Pancreas (tissue), 10 donors: ENCODE measurements at regions not wholly inside any gene's neighbourhood (a gene's known extent, or its start where the extent isn't known, plus 50 kb on each side); places are given as distances from the start of the nearest gene placed in this dataset.
"Not testable (repeated sequence)": the region's sequence is repeated elsewhere in the genome, so short reads cannot be mapped to it uniquely, and the experiment has no call there.

Source experiments
- ATAC-seq, 4 donors: fragments of 200-7000 bp; cut with Tn5 transposase; one replicate each; pipeline versions ENCODE4 v1.8.0 to v1.9.1; 2020; ENCODE audit warnings: mild to moderate bottlenecking in 4 of 4, moderate library complexity in 4 of 4
- DNase-seq, 6 donors: peaks; one replicate each; pipeline ENCODE4 v3.0.0-alpha.2; 2020
- FAIRE-seq: peaks from 2 replicates; lab custom pipeline; 2012; peaks lifted over from hg19 to GRCh38; lab: Jason Lieb, UNC
- H3K27ac ChIP-seq, 4 donors: fragments of 200-600 bp; sonication (generic); 1 replicate in 3 of 4; 2 replicates in 1 of 4; pipeline versions ENCODE4 v1.5.0 to v1.8.0; 2020
- H3K27me3 ChIP-seq, 4 donors: fragments of 200-600 bp; one replicate each; pipeline ENCODE4 v1.8.0; 2021
- H3K36me3 ChIP-seq, 3 donors: fragments of 200-600 bp; sonication (generic) in 1 of 3; one replicate each; pipeline versions ENCODE4 v1.5.0 to v1.8.0; 2020 to 2021
- H3K4me1 ChIP-seq, 3 donors: fragments of 200-600 bp; one replicate each; pipeline ENCODE4 v1.8.0; 2021
- H3K4me3 ChIP-seq, 4 donors: fragments of 200-600 bp; sonication (generic) in 2 of 4; one replicate each; pipeline versions ENCODE4 v1.5.0 to v1.8.0; 2020 to 2021
- H3K9me3 ChIP-seq, 4 donors: fragments of 200-600 bp; one replicate each; pipeline ENCODE4 v1.8.0; 2021
- WGBS, 2 donors: extraction: QIAGEN DNeasy Blood & Tissue Kit; methylation state at CpG; one replicate each; pipeline ENCODE4 v1.1.7; 2013; 5-methylcytosine and 5-hydroxymethylcytosine counted together
- intact Hi-C, 3 donors: fragments of 100-400 bp; cut with DNase I; formaldehyde crosslinking; loops; one replicate each; pipeline versions ENCODE4 v1.11.1 to v1.14.2; 2022
- TF ChIP-seq, protein P1 (sequence below), 4 donors: fragments of 200-600 bp; sonication (generic) in 3 of 4; IDR thresholded peaks; one replicate each; pipeline versions ENCODE4 v1.5.0 to v1.8.0; 2021; ENCODE audit warnings: antibody characterized with exemption in 4 of 4
- donor health status: healthy with polysubstance abuse.
- donor health status: DM: no; HTN: no; CAD: no; lungs with moderate emphysema.
- donor health status: DM: no; HTN: no; CAD: no.
- donor health status: control.
- donor health status: control.
- donor health status: Bipolar disorder and iron deficiency.
- donor health status: DM: yes; HTN: yes; CAD: no.
- donor health status: DM: no; HTN: no; CAD: no.
- donor health status: DM: no; HTN: no; CAD: no.
- donor health status: DM: yes; HTN: yes; CAD: no.

DNA sequence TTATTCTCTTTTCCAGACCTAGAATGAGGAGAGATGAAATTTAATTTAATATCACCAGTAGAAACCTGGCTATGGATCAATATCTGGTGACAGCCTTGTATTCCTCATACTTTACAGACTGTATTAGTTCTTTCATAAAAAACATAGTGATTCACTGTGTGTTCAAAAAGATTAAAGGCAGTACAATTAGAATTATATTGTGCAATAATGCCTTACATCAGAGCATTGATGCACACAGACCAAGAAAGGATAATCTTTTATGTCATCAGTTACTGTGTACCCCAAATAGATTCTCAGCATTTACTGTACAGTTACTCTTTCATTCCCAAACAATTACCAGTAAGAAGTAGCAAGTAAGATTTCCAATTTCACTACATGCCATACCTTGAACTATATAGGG lies 260.5 kb upstream of the ANXA10 start:
- ATAC-seq = no peak
- Histone ChIP-seq H3K36me3 (no peaks in the 10 kb centered on the region), H3K27me3 (peaks cover 0 to 4% (median 0%) of the 10 kb centered on the region in 4 donors), H3K4me3 (no peak overlapping the region), H3K4me1 (no peaks in the 10 kb centered on the region), H3K27ac (no peak overlapping the region), H3K9me3 (no peaks in the 10 kb centered on the region)
- TF ChIP-seq, protein P1, sequence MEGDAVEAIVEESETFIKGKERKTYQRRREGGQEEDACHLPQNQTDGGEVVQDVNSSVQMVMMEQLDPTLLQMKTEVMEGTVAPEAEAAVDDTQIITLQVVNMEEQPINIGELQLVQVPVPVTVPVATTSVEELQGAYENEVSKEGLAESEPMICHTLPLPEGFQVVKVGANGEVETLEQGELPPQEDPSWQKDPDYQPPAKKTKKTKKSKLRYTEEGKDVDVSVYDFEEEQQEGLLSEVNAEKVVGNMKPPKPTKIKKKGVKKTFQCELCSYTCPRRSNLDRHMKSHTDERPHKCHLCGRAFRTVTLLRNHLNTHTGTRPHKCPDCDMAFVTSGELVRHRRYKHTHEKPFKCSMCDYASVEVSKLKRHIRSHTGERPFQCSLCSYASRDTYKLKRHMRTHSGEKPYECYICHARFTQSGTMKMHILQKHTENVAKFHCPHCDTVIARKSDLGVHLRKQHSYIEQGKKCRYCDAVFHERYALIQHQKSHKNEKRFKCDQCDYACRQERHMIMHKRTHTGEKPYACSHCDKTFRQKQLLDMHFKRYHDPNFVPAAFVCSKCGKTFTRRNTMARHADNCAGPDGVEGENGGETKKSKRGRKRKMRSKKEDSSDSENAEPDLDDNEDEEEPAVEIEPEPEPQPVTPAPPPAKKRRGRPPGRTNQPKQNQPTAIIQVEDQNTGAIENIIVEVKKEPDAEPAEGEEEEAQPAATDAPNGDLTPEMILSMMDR (IDR thresholded peaks at IDR 0.05) = no peak
- DNase-seq = no peak
- FAIRE-seq = no peak
- intact Hi-C loops = no loop called here

DNA sequence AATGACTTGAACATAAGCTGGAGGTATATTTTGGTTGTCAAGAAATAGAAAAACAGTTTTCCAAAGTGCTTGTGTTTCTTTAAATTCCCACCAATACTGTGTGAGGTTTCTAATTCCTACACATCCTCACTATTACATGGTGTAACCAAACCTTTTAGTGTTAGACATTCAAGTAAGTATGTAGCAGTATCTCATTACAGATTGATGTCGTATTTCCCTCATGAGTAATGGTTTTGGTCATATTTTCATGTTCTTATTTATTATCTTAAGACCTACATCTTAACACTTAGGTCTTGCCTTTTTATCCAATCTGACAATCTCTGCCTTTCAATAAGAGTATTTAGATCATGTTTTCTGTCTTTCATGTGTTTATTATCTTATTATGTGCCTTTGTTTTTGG lies 253.7 kb upstream of the ANXA10 start:
- no peaks in the 10 kb centered on the region for H3K9me3 ChIP-seq
- H3K4me3 ChIP-seq = no peak overlapping the region
- FAIRE-seq (no peak), ATAC-seq (no peak), DNase-seq (no peak)
- H3K27me3 ChIP-seq = no peaks in the 10 kb centered on the region
- 60 to 80% methylated on average over 1 of the region's 1 CpG for WGBS, 2 donors
- no peaks in the 10 kb centered on the region for H3K4me1 ChIP-seq
- intact Hi-C loops = no loop called here
- no peaks in the 10 kb centered on the region for H3K36me3 ChIP-seq
- H3K27ac ChIP-seq = no peak overlapping the region
- TF ChIP-seq, protein P1 (IDR thresholded peaks at IDR 0.05) = no peak

DNA sequence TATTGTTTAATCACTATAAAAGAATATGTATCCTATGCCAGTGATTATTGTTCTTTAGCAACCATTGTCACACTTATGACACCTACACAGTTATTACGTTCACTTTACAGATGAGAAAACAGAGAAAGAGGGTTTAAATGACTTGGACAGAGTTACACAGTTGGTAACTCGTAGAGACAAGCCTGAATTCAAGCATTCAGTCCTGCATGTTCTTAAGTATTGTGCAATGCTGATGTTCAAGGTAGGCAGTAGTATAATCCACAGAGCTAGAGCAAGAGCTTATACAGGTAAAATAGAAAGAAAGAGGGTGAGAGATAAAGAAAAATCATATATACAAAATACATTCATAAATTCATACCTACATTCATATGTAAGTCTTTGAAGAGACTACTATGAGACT lies 249.8 kb upstream of the ANXA10 start:
- Histone ChIP-seq H3K36me3 (no peaks in the 10 kb centered on the region), H3K4me1 (no peaks in the 10 kb centered on the region), H3K27ac (no peak overlapping the region), H3K4me3 (no peak overlapping the region), H3K27me3 (no peaks in the 10 kb centered on the region), H3K9me3 (no peaks in the 10 kb centered on the region)
- DNase-seq (no peak), ATAC-seq (no peak), FAIRE-seq (no peak)
- intact Hi-C loops = no loop called here
- TF ChIP-seq, protein P1 (IDR thresholded peaks at IDR 0.05) = no peak
- 45 to 59% methylated on average over 2 of the region's 2 CpGs for WGBS, 2 donors

DNA sequence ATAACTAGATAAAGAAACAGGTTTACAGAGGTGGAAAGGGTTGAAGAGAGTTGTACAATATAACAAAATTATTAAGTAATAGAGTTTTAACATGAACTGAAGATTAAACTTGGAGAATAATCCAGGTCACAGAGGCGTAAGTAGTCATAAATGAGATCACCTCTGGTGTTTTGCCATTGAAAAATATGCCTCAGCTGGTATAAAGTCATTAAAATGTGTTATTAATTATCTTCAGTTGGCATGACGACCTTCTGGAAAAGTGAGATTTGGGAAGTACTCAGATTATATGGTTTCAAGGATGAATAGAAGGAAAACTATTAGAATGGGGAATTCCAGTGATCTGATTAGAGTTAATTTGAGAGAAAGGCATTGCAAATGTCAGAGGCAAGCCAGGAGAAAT lies 237.5 kb upstream of the ANXA10 start:
- FAIRE-seq = no peak
- no peaks in the 10 kb centered on the region for H3K4me1 ChIP-seq
- 22 to 40% methylated on average over 2 of the region's 2 CpGs for WGBS, 2 donors

DNA sequence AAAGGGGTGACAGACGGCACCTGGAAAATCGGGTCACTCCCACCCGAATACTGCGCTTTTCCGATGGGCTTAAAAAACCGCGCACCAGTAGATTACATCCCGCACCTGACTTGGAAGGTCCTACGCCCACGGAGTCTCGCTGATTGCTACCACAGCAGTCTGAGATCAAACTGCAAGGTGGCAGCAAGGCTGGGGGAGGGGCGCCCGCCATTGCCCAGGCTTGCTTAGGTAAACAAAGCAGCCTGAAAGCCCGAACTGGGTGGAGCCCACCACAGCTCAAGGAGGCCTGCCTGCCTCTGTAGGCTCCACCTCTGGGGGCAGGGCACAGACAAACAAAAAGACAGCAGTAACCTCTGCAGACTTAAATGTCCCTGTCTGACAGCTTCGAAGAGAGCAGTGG lies 234.2 kb upstream of the ANXA10 start:
- intact Hi-C loops, H3K4me1 ChIP-seq, ATAC-seq, H3K27ac ChIP-seq, FAIRE-seq, H3K4me3 ChIP-seq, DNase-seq, H3K36me3 ChIP-seq, H3K27me3 ChIP-seq, H3K9me3 ChIP-seq: not testable (repeated sequence)
- WGBS, 2 donors = 74 to 84% methylated on average over 14 to 15 of the region's 15 CpGs

More for the DNA sequence above, 237.5 kb upstream of the ANXA10 start:
- Histone ChIP-seq H3K36me3 (no peaks in the 10 kb centered on the region), H3K27ac (no peak overlapping the region), H3K9me3 (no peaks in the 10 kb centered on the region), H3K4me3 (no peak overlapping the region), H3K27me3 (no peaks in the 10 kb centered on the region)
- TF ChIP-seq, protein P1 (IDR thresholded peaks at IDR 0.05) = no peak
- no peak for ATAC-seq
- intact Hi-C loops = no loop called here
- no peak for DNase-seq

DNA sequence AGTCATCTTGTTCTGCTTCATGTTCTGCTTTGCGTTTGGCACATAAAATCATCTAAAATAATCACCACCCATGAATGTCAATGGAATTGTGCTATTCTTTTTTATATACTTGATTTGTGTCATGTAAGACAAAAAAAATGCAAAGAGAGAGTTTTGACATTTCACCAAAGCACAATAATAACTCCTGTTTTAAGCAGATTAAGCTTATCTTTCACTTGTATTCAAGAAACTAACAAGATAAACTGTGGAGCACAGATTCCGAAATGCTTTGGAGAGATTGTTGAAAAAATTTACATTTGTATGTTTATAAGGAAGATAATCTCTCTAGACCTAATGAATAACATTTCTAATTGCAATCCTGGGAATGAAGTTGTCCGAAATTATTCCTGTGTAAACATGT lies 225.1 kb upstream of the ANXA10 start:
- H3K27ac ChIP-seq = no peak overlapping the region
- no peak for FAIRE-seq
- intact Hi-C loops = no loop called here
- ATAC-seq = no peak
- H3K27me3 ChIP-seq = no peaks in the 10 kb centered on the region
- no peak for DNase-seq
- H3K4me3 ChIP-seq = no peak overlapping the region
- H3K36me3 ChIP-seq = no peaks in the 10 kb centered on the region
- 37 to 45% methylated on average over 3 of the region's 3 CpGs for WGBS, 2 donors
- H3K9me3 ChIP-seq = no peaks in the 10 kb centered on the region
- H3K4me1 ChIP-seq = no peaks in the 10 kb centered on the region
- TF ChIP-seq, protein P1 (IDR thresholded peaks at IDR 0.05) = no peak
